GM19328 (cell line): ENCODE measurements at regions not wholly inside any gene's neighbourhood (a gene's known extent, or its start where the extent isn't known, plus 50 kb on each side); places are given as distances from the start of the nearest gene placed in this dataset.

ENCODE experiments used
- ATAC-seq: cut with Tn5 transposase; IDR thresholded peaks from one replicate; pipeline ENCODE4 v1.9.1; 2021; ENCODE audit warnings: mild to moderate bottlenecking, moderate library complexity; ENCODE audit not compliant: unreplicated experiment

DNA sequence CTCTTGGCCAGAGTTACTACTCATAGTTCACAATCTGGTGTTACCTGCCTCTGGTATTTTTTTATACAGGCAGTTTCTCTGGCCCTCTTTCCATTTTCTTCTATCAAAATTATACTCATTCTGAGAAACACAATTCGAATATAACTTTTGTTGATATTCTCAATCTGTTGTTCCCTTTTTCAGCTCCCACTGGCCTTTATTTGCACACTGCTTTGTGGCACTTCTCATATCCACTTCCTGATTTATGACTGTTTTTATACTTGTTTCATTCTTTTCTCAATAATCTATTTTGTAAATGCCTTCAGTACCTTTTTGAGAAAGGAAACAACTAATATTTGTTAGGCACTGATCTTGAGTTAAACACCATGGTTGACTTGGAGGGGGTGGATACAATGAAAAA lies 93.8 kb upstream of the HDAC9 start:
- ATAC-seq = no peak

- ATAC-seq = no peak
These were observed 92.9 kb upstream of the HDAC9 start for GRCh38 chr7:18402488-18403183.

- ATAC-seq = no peak
These were observed 89.8 kb upstream of the HDAC9 start for GRCh38 chr7:18405726-18406125.

GRCh38 chr7:18407385-18407784 lies 88.2 kb upstream of the HDAC9 start:
- ATAC-seq = no peak

- ATAC-seq = no peak
These were observed 87.1 kb upstream of the HDAC9 start for GRCh38 chr7:18408461-18408860.

- no peak for ATAC-seq
These were observed 86.7 kb upstream of the HDAC9 start for GRCh38 chr7:18408868-18409267.

DNA sequence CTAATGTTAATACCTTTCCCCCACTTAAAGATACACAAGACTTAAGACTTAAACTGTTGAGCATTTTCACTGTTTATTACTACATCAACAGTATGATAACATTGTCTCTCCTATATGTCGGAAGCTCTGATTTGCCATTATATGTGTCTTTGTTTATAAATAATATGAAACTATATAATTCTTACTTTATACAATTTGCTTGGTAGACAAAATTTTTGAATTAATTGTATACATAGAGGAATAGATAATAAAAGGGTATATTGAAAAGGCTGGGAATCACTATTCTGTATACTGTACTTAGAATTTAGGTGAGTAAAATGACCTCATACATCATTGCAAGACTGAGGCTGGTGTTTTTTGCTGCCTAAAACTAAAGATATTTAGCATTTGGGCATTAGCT lies 82.1 kb upstream of the HDAC9 start:
- ATAC-seq = no peak

DNA sequence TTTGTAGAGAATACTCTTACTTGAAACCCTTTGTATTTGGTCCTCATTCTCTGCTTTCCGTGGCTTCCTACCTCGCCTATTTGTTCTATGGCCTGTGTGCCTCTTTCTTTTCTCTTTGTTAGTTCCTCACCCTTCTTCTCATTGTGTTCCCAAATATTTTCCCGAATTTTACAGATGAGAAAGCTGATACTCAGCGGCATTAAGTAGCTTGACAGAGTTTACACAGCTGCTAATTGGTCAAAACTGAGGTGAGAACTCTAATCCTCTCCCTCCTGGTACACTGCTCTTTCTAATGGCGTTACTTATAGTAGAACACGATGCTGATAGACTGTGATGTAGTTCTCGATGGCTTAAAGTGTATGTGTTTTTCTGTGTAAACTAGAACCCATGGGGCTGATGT lies 80.7 kb upstream of the HDAC9 start:
- ATAC-seq = no peak

DNA sequence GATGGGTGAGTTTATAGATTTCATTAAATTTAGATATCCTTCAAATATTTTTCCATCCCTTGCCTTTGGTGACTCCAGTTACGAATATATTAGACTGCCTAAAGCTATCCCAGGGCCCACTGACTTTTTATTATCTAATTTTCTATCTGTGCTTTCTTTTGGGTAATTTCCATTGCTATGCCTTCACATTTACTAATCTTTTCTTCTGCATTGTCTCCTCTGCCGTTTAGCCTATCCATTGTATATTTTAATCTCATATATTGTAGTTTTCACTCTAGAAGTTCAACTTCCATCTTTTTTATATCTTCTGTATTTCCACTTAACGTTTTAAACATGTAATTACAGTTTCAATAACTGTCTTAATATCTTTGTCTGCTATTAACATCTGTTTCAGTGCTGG lies 78.6 kb upstream of the HDAC9 start:
- no peak for ATAC-seq

GRCh38 chr7:18419456-18419855 lies 76.1 kb upstream of the HDAC9 start:
- no peak for ATAC-seq

- no peak for ATAC-seq
These were observed 75.4 kb upstream of the HDAC9 start for GRCh38 chr7:18420108-18420507.

- no peak for ATAC-seq
These were observed 74.8 kb upstream of the HDAC9 start for GRCh38 chr7:18420748-18421147.

- no peak for ATAC-seq
These were observed 74.1 kb upstream of the HDAC9 start for GRCh38 chr7:18421297-18422002.

DNA sequence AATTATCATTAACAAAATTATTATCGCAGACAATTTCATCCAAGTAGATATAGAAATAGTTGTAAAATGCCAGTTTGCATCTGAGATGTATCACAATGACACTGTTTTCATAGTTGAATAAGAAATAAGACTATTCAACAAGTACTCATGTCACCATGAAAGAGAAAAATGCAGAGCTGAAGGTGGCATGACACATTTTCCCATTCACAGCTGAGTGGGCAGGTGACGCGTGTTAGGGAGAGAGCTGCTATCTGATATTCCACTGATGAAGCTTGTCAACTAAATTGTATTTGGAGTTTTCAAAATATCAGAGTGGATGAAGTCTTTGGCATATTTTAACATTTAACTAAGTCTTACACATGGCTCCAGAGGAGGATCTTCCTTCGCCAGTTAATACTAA lies 70.3 kb upstream of the HDAC9 start:
- ATAC-seq = no peak

- no peak for ATAC-seq
These were observed 69.6 kb upstream of the HDAC9 start for GRCh38 chr7:18425838-18426445.

DNA sequence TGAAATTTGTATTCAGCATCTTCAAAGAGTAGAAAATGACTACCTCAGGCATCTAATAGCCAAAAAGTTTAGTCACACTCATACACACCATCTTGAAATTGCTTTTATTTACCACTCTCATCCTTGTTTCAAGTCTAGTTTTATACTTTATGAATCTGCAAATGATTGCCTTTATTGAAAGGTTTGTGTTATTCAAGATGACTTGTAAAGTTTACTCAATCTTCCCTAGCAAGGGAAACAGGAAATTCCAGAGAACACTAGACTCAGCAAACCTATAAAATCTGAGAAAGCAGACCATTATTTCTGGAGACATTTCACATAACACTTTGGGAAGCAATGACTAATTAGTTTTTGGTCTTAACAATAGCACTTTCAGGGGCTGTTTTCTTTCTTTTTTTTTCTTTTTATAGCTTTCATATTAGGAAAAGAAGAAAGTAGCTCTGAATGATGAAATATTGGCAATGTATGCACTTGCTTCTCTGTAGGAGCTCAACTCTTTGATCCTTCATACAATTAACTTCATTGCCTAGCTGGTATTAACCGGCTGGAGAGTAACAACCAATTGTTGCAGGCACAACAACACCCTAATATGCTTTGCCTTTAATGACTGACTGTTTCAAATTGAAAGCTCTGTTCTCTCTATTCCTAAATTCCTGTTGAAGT lies 68.9 kb upstream of the HDAC9 start:
- no peak for ATAC-seq

GRCh38 chr7:18429547-18429946 lies 66.0 kb upstream of the HDAC9 start:
- no peak for ATAC-seq

GRCh38 chr7:18430810-18431209 lies 64.7 kb upstream of the HDAC9 start:
- no peak for ATAC-seq

DNA sequence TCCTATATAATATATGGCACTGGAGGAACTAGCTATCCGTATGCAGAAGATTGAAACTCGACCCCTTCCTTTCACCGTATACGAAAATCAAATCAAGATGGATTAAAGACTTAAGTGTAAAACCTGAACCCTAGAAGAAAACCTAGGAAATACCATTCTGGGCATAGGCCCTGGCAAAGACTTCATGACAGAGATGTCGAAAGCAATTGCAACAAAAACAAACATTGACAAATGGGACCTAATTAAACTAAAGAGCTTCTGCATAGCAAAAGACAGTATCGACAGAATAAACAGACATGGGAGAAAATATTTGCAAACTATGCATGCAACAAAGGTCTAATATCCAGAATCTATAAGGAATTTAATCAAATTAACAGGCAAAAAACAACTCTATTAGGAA lies 61.4 kb upstream of the HDAC9 start:
- no peak for ATAC-seq

DNA sequence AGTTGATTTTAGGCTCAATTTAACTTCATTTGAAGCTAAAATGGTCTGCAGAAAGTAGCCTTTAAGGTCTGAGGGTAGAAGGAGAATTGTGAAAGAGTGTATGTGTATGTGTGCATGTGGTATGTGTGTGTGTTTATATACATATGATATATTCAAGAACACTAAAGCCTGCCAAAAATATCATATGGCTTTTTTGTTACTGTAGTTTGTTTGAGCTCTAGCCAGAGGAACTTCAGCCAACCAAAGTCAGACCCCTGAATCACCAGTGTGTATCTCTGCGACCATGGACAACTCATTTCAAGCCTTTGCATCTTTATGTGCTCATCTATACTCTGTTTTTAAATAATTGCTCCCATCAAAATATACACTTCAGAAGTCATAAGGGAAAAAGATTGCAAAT lies 58.4 kb upstream of the HDAC9 start:
- ATAC-seq = no peak

DNA sequence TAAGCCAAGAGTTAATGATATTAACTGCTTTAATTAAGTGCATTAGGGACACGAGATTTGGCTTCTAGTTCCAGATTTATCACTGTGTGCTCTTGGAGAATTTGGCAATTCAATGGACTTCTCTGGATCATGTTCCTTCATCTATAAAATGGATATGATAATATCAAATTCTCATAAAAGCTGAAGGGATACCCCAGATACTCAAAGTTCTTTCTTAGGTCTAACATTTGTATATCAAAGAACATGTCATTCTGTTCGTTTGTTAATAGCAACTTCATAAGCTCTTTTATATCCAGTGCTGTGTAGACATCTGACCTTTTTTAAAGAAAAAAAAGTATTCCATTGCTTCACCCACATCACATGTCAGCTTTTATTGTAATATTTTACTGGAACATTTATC lies 54.6 kb upstream of the HDAC9 start:
- ATAC-seq = no peak

DNA sequence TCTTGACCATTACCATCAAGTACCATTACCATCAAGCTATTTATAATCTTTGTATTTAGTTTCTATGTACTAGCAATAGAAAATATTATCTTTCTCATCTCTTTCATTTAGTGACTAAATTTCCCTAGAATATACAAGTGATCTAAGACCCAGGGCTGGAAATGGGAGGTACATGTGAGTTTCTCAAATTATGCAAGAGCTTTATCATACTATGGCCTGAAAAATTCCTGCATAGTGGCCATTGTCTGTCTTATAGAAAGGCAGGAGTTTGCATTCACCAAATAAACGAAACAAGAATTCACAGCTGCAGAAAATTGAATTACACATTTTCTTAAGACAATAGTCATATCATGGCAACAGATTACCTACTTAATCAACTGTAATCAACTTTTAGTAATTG lies 50.7 kb upstream of the HDAC9 start:
- ATAC-seq = no peak
